DND-41 (cell line): ENCODE measurements at regions not wholly inside any gene's neighbourhood (a gene's known extent, or its start where the extent isn't known, plus 50 kb on each side); places are given as distances from the start of the nearest gene placed in this dataset.

Experiments
- ATAC-seq: fragments of 200-7000 bp; cut with Tn5 transposase; 3 replicates; pipeline ENCODE4 v1.9.1; 2021; ENCODE audit warnings: low read depth; ENCODE audit not compliant: insufficient read depth
- DNase-seq: peaks from one replicate; pipeline ENCODE4 v3.0.0-alpha.2; 2020
- H2AFZ ChIP-seq: 2 replicates; pipeline ENCODE4 v1.6.0; 2012; ENCODE audit warnings: low read depth, low read length
- H3K27ac ChIP-seq: 2 replicates; pipeline ENCODE4 v1.5.1; 2012; ENCODE audit warnings: low read length, inconsistent platforms
- H3K27me3 ChIP-seq: fragments of 200-600 bp; sonication (generic); 2 replicates; pipeline ENCODE4 v1.6.0; 2012; ENCODE audit warnings: low read length, mild to moderate bottlenecking, inconsistent platforms; ENCODE audit not compliant: insufficient read depth, poor library complexity
- H3K36me3 ChIP-seq: 2 replicates; pipeline ENCODE4 v1.5.1; 2012; ENCODE audit warnings: low read length, inconsistent platforms; ENCODE audit not compliant: insufficient read depth
- H3K4me1 ChIP-seq: 2 replicates; pipeline ENCODE4 v1.5.1; 2012; ENCODE audit warnings: mild to moderate bottlenecking, low read length; ENCODE audit not compliant: insufficient read depth
- H3K4me2 ChIP-seq: 2 replicates; pipeline ENCODE4 v1.6.0; 2012; ENCODE audit warnings: mild to moderate bottlenecking, moderate library complexity, low read length, inconsistent platforms; ENCODE audit not compliant: insufficient read depth
- H3K4me3 ChIP-seq, 2 experiments: fragments of 200-600 bp in 1 of 2; shearing (Covaris generic) in 1 of 2; 2 replicates each; pipeline ENCODE4 v1.5.1; 2012 to 2016; ENCODE audit warnings: inconsistent platforms in 2 of 2, low read length in 2 of 2, mild to moderate bottlenecking in 2 of 2, low read depth in 1 of 2, moderate library complexity in 1 of 2
- H3K79me2 ChIP-seq: 2 replicates; pipeline ENCODE4 v1.6.0; 2012; ENCODE audit warnings: low read length, inconsistent platforms; ENCODE audit not compliant: insufficient read depth
- H3K9ac ChIP-seq: 2 replicates; pipeline ENCODE4 v1.6.0; 2012; ENCODE audit warnings: low read depth, mild to moderate bottlenecking, inconsistent platforms, low read length, moderate library complexity
- H3K9me3 ChIP-seq: 2 replicates; pipeline ENCODE4 v1.5.1; 2012; ENCODE audit warnings: low read length, moderate library complexity, mild to moderate bottlenecking, inconsistent platforms; ENCODE audit not compliant: insufficient read depth, severe bottlenecking
- H4K20me1 ChIP-seq: 2 replicates; pipeline ENCODE4 v1.6.0; 2012; ENCODE audit warnings: low read length; ENCODE audit not compliant: insufficient read depth
- CTCF ChIP-seq: IDR thresholded peaks from 2 replicates; pipeline ENCODE4 v1.5.1; 2012; ENCODE audit warnings: borderline replicate concordance, low read length, moderate library complexity, mild to moderate bottlenecking; ENCODE audit not compliant: poor library complexity, severe bottlenecking; ENCODE audit errors: extremely low read depth
- EZH2 ChIP-seq: IDR thresholded peaks from 3 replicates; pipeline ENCODE4 v1.6.1; 2012; ENCODE audit warnings: borderline replicate concordance, low read depth, mild to moderate bottlenecking, moderate library complexity, low read length, inconsistent platforms; ENCODE audit not compliant: severe bottlenecking

DNA sequence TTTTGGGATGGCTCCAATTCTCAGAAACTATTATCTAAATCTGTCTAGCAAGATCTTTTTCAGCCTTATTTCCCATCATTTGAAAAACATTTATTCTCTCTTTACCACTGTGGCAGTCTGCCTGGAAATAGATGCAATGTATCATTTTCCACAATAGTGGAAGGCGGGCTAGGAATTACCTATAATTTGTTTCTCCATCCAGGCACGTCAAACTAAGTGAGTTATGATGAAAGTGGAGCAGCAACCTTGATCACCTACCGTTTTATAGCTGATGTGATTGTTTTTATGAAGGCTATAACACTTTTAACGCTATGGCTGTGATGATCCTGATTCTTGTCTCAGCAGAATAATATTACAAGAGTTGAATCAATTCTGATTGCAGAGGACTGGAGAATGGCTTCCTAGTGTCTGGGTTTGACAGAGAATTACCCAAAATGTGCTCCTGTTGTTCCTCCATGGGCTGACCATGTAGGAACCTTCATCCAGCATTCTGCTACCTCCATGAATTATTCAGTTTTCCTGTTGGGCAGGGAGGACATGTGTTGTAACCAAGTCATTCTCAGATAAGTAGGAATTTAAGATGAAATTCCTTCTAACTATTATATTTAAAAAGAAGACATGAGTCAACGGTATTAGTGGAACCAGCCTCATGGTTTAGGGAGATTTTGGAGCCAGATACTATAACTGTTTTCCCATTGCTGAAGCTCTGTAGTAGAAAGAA is 231.5 kb upstream of the SGO1 start:
- ATAC-seq = no peak
- Histone ChIP-seq H3K4me3 (no peak overlapping the region), H3K27me3 (no peaks in the 10 kb centered on the region), H4K20me1 (no peaks in the 10 kb centered on the region), H2AFZ (no peak overlapping the region), H3K9me3 (no peaks in the 10 kb centered on the region), H3K36me3 (no peaks in the 10 kb centered on the region), H3K27ac (no peak overlapping the region), H3K79me2 (no peaks in the 10 kb centered on the region), H3K4me2 (no peak overlapping the region), H3K9ac (no peak overlapping the region), H3K4me1 (no peaks in the 10 kb centered on the region)
- no peak for TF ChIP-seq CTCF
- TF ChIP-seq EZH2 = no peak
- no peak for DNase-seq

DNA sequence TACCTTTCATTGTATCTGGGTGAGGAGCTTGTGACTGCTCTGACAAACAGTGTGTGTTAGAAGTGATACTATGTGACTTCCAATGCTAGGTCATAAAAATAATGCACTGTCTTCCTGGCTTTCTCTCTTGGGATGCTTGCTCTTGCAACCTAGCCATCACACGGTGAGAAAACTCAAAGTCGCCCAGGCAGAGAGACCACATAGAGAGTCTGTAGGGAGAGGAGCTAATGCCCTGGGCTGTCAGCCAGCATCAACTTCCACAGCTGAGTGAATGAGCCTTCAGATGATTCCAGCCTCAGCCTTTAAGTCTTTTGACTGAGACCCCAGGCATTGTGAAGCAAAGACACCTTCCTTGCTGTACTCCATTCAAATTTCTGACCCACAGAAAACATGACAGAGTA is 220.6 kb upstream of the SGO1 start:
- H3K4me2 ChIP-seq = no peak overlapping the region
- H3K27me3 ChIP-seq = no peaks in the 10 kb centered on the region
- H3K27ac ChIP-seq = no peak overlapping the region
- no peaks in the 10 kb centered on the region for H3K9me3 ChIP-seq
- no peak overlapping the region for H2AFZ ChIP-seq
- TF ChIP-seq EZH2 (no peak), CTCF (no peak)
- no peaks in the 10 kb centered on the region for H4K20me1 ChIP-seq
- no peak for DNase-seq
- no peaks in the 10 kb centered on the region for H3K36me3 ChIP-seq
- H3K4me1 ChIP-seq = no peaks in the 10 kb centered on the region
- no peak overlapping the region for H3K9ac ChIP-seq
- H3K4me3 ChIP-seq = no peak overlapping the region
- no peaks in the 10 kb centered on the region for H3K79me2 ChIP-seq
- no peak for ATAC-seq

DNA sequence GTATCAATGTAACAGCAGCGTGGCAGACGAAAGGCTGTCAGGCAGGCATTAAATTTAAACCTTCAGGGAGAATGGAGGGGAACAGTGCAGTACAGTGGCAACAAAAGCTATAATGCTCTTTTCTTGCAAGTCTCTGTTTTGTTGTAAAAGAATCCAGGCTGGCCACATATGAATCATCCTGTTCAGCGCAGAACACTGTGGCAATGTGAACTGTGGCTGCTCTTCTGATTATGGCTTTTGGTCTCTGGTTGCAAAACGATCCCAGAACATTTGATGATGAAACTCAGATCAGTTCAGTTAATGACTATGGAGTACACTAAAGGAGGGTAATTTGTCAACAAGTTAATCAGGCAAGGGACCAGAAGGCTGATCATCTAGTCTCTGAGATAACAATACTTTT is 219.7 kb upstream of the SGO1 start:
- Histone ChIP-seq H3K9me3 (no peaks in the 10 kb centered on the region), H3K4me1 (no peaks in the 10 kb centered on the region), H3K27ac (no peak overlapping the region), H3K9ac (no peak overlapping the region), H3K36me3 (no peaks in the 10 kb centered on the region), H4K20me1 (no peaks in the 10 kb centered on the region), H3K4me2 (no peak overlapping the region), H3K4me3 (no peak overlapping the region), H3K79me2 (no peaks in the 10 kb centered on the region), H2AFZ (no peak overlapping the region), H3K27me3 (no peaks in the 10 kb centered on the region)
- no peak for DNase-seq
- no peak for ATAC-seq
- no peak for TF ChIP-seq CTCF
- no peak for TF ChIP-seq EZH2
